Neural progenitor cell (in vitro differentiated cells): ENCODE measurements at regions not wholly inside any gene's neighbourhood (a gene's known extent, or its start where the extent isn't known, plus 50 kb on each side); places are given as distances from the start of the nearest gene placed in this dataset.

Source experiments
- DNase-seq: peaks from one replicate; pipeline ENCODE4 v3.0.0-alpha.2; 2016; ENCODE audit warnings: low spot score
- H2AFZ ChIP-seq: fragments of 200-600 bp; sonication (generic); replicated peaks from 2 replicates; pipeline ENCODE4 v1.6.1; 2016; ENCODE audit warnings: antibody characterized with exemption
- H3F3A ChIP-seq: fragments of 200-600 bp; sonication (generic); 2 replicates; pipeline ENCODE4 v1.6.1; 2016; ENCODE audit warnings: antibody characterized with exemption, low read depth
- H3K27ac ChIP-seq: fragments of 200-600 bp; sonication (generic); 2 replicates; pipeline ENCODE4 v1.5.1; 2016; ENCODE audit warnings: mild to moderate bottlenecking
- H3K27me3 ChIP-seq: fragments of 200-600 bp; sonication (generic); 2 replicates; pipeline ENCODE4 v1.6.1; 2016; ENCODE audit warnings: mild to moderate bottlenecking, moderate library complexity
- H3K36me3 ChIP-seq: fragments of 200-600 bp; sonication (generic); 2 replicates; pipeline ENCODE4 v1.5.1; 2016
- H3K4me1 ChIP-seq: fragments of 200-600 bp; sonication (generic); 2 replicates; pipeline ENCODE4 v1.6.1; 2016; ENCODE audit warnings: mixed run types
- H3K4me2 ChIP-seq: fragments of 200-600 bp; sonication (generic); 2 replicates; pipeline ENCODE4 v1.6.1; 2016
- H3K4me3 ChIP-seq: fragments of 200-600 bp; sonication (generic); 2 replicates; pipeline ENCODE4 v1.5.1; 2016
- H3K79me2 ChIP-seq: fragments of 200-600 bp; sonication (generic); 2 replicates; pipeline ENCODE4 v1.6.1; 2016; ENCODE audit warnings: low read depth
- H3K9ac ChIP-seq: fragments of 200-600 bp; sonication (generic); 2 replicates; pipeline ENCODE4 v1.6.1; 2016
- H3K9me3 ChIP-seq: fragments of 200-600 bp; sonication (generic); 2 replicates; pipeline ENCODE4 v1.5.1; 2016; ENCODE audit warnings: low read depth
- H4K20me1 ChIP-seq: fragments of 200-600 bp; sonication (generic); 2 replicates; pipeline ENCODE4 v1.6.1; 2016; ENCODE audit warnings: low read depth
- H3K27ac Mint-ChIP-seq: 3 replicates; pipeline ENCODE4 v1.8.0; 2021; ENCODE audit warnings: mixed read lengths
- H3K27me3 Mint-ChIP-seq: 2 replicates; pipeline ENCODE4 v1.8.0; 2022; ENCODE audit warnings: low read depth, mild to moderate bottlenecking, inconsistent platforms, moderate library complexity, mixed read lengths; ENCODE audit not compliant: insufficient read depth
- H3K36me3 Mint-ChIP-seq: 3 replicates; pipeline ENCODE4 v1.8.0; 2021; ENCODE audit warnings: mixed read lengths
- H3K4me1 Mint-ChIP-seq: 3 replicates; pipeline ENCODE4 v1.8.0; 2021; ENCODE audit warnings: mixed read lengths
- H3K4me3 Mint-ChIP-seq: 3 replicates; pipeline ENCODE4 v1.8.0; 2021; ENCODE audit warnings: mild to moderate bottlenecking, moderate library complexity, mixed read lengths
- H3K9me3 Mint-ChIP-seq: 3 replicates; pipeline ENCODE4 v1.8.0; 2020; ENCODE audit warnings: mixed read lengths
- EZH2 ChIP-seq: fragments of 200-600 bp; sonication (generic); IDR thresholded peaks from 2 replicates; pipeline ENCODE4 v1.6.1; 2017; ENCODE audit warnings: antibody characterized with exemption, mild to moderate bottlenecking, moderate library complexity
- EZH2phosphoT487 ChIP-seq: fragments of 200-600 bp; sonication (generic); IDR thresholded peaks from 2 replicates; pipeline ENCODE4 v1.6.1; 2017; ENCODE audit warnings: antibody characterized with exemption
- TF ChIP-seq, protein P1 (sequence below): fragments of 200-600 bp; sonication (generic); IDR thresholded peaks from 2 replicates; pipeline ENCODE4 v1.5.1; 2017; ENCODE audit warnings: antibody characterized with exemption, mild to moderate bottlenecking

DNA sequence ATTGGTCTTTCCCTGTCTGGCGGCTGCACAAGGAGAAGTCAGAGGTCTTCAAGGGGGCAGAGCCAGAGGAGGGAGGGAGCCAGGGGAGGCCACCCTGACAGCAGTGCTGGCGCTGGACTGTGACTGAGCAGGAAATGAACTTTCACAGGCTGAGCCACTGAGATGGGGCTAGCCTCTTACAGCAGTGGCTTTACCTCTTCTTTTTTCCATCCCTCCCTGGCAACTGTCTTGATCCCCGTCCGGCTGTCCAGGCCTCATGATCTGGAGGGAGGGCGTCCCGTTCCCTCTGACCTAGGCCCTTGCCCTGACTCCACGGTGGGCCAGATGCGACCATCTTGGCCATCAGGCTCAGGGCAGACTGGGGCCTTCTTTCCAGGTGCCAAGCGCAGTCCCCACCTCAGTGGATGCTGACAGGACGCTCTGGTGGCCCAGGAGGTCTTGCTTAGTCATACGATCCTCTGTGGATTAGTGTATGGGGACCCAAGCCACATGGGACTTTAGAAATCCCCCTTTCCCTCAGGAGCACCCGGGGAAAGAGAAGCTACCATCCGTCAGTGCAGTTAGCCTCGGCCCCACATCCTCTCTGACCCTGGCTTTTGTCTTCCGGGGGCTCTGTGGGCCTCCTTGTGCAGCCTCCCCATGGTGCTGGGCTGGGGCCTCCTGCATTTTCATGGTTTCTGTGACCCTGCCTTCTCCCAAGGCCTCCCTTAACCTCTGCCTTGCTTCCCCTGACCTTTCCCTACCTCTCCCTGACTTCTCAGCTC is 57.4 kb upstream of the CCDC167 start:
- peak overlapping the region; percentile 80 for H3K4me3 Mint-ChIP-seq
- no peak overlapping the region for H3K27ac ChIP-seq

DNA sequence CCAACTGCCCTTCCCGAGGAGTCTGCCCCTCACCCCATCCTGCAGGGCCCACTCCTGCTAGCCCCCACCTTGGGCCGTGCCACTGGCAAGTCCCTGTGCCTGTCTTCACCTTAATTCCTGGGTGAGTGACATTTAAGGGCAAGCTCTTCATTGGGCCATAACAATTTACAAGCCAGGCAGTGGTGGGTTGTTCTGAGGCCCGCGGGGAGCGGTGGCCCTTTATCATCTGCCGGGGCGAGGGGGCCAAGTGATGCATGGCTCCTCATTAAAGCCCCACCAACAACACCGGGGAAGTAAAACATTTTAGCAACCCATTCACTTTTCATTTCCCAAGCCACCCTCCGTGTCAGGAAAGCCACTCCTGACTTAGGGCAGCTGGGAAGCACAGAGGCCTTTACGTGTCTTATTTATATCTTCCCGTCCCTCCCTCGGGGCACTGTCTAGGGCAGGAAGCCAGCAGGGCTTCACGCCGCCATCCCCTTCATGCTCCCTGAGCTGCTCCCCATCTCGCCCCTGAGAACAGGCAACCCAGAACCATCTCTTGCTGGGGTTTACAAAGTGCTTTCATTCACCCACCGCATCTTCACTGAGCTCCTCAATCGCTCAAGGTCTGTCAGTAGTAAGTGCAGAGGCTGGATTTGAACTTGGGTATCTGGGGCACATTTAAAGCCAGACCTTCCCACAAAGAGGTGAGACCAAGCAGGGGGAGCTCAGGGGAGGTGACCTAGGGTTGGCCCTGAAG is 55.5 kb upstream of the CCDC167 start:
- TF ChIP-seq, protein P1, sequence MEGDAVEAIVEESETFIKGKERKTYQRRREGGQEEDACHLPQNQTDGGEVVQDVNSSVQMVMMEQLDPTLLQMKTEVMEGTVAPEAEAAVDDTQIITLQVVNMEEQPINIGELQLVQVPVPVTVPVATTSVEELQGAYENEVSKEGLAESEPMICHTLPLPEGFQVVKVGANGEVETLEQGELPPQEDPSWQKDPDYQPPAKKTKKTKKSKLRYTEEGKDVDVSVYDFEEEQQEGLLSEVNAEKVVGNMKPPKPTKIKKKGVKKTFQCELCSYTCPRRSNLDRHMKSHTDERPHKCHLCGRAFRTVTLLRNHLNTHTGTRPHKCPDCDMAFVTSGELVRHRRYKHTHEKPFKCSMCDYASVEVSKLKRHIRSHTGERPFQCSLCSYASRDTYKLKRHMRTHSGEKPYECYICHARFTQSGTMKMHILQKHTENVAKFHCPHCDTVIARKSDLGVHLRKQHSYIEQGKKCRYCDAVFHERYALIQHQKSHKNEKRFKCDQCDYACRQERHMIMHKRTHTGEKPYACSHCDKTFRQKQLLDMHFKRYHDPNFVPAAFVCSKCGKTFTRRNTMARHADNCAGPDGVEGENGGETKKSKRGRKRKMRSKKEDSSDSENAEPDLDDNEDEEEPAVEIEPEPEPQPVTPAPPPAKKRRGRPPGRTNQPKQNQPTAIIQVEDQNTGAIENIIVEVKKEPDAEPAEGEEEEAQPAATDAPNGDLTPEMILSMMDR, result no peak
- TF ChIP-seq EZH2phosphoT487, result no peak
- TF ChIP-seq EZH2, result no peak
- Histone ChIP-seq H3K9ac (no peak overlapping the region), H3K4me1 (peaks cover 56% of the 10 kb centered on the region), H3K27me3 (no peaks in the 10 kb centered on the region), H2AFZ (no peak overlapping the region), H3F3A (peaks cover 22% of the 10 kb centered on the region), H3K79me2 (no peaks in the 10 kb centered on the region), H3K27ac (no peak overlapping the region), H4K20me1 (no peaks in the 10 kb centered on the region), H3K9me3 (no peaks in the 10 kb centered on the region), H3K4me3 (no peak overlapping the region), H3K36me3 (no peaks in the 10 kb centered on the region), H3K4me2 (peak overlapping the region; percentile 35)
- Mint-ChIP-seq H3K27ac (peak overlapping the region; percentile 93), H3K4me3 (peak overlapping the region; percentile 39), H3K4me1 (peaks cover 95% of the 10 kb centered on the region), H3K27me3 (peaks cover 17% of the 10 kb centered on the region), H3K9me3 (no peaks in the 10 kb centered on the region), H3K36me3 (no peaks in the 10 kb centered on the region)
- no peak for DNase-seq

More for the DNA sequence above, 57.4 kb upstream of the CCDC167 start:
- Histone ChIP-seq H3K4me1 (peaks cover 60% of the 10 kb centered on the region), H3K9me3 (no peaks in the 10 kb centered on the region), H3K79me2 (no peaks in the 10 kb centered on the region), H3K9ac (no peak overlapping the region), H3K4me3 (no peak overlapping the region), H4K20me1 (no peaks in the 10 kb centered on the region), H3K36me3 (no peaks in the 10 kb centered on the region), H3K4me2 (no peak overlapping the region), H3K27me3 (no peaks in the 10 kb centered on the region), H2AFZ (no peak overlapping the region), H3F3A (peaks cover 38% of the 10 kb centered on the region)
- H3K36me3 Mint-ChIP-seq, result no peaks in the 10 kb centered on the region
- peaks cover 24% of the 10 kb centered on the region for H3K27me3 Mint-ChIP-seq
- no peak for DNase-seq
- H3K4me1 Mint-ChIP-seq, result peaks cover 94% of the 10 kb centered on the region
- no peak for TF ChIP-seq EZH2phosphoT487
- TF ChIP-seq, protein P1, result no peak
- no peak for TF ChIP-seq EZH2
- peak overlapping the region; percentile 94 for H3K27ac Mint-ChIP-seq
- H3K9me3 Mint-ChIP-seq, result peaks cover 4% of the 10 kb centered on the region

DNA sequence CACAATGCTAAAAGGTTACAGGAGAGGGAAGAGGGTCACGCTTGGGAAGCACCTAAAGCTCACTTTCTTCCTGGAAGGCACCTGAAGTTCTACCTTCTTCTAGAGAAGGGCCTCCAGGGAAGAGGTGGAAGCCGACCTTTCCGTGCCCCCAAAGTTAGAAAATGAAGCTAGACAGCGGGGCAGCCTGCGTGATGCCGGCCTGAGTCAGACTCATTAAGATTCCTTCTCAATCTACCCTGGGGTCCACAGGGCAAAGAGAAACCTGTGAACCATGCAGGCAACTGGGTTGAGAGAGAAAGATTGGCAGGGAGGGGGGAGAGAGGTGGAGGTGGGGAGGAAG is 54.8 kb upstream of the CCDC167 start:
- H3K79me2 ChIP-seq, result no peaks in the 10 kb centered on the region
- H3K4me3 ChIP-seq, result no peak overlapping the region
- H3K9me3 ChIP-seq, result no peaks in the 10 kb centered on the region
- H3K4me3 Mint-ChIP-seq, result peak overlapping the region; percentile 7
- peaks cover 49% of the 10 kb centered on the region for H3K4me1 ChIP-seq
- DNase-seq, result no peak
- TF ChIP-seq, protein P1, result no peak
- TF ChIP-seq EZH2phosphoT487, result no peak
- TF ChIP-seq EZH2, result no peak
- peaks cover 93% of the 10 kb centered on the region for H3K4me1 Mint-ChIP-seq
- no peaks in the 10 kb centered on the region for H3K27me3 ChIP-seq
- no peaks in the 10 kb centered on the region for H4K20me1 ChIP-seq
- H3K9ac ChIP-seq, result no peak overlapping the region
- H3K36me3 ChIP-seq, result no peaks in the 10 kb centered on the region
- H3K27ac ChIP-seq, result no peak overlapping the region
- H3K9me3 Mint-ChIP-seq, result no peaks in the 10 kb centered on the region
- H2AFZ ChIP-seq, result no peak overlapping the region
- peak overlapping the region; percentile 35 for H3K4me2 ChIP-seq
- H3F3A ChIP-seq, result peaks cover 14% of the 10 kb centered on the region
- H3K27ac Mint-ChIP-seq, result peak overlapping the region; percentile 3
- H3K36me3 Mint-ChIP-seq, result no peaks in the 10 kb centered on the region
- H3K27me3 Mint-ChIP-seq, result peaks cover 17% of the 10 kb centered on the region
